AG09319 (cell line): ENCODE measurements at regions not wholly inside any gene's neighbourhood (a gene's known extent, or its start where the extent isn't known, plus 50 kb on each side); places are given as distances from the start of the nearest gene placed in this dataset.

Experiments
- DNase-seq: peaks from one replicate; pipeline ENCODE4 v3.0.0-alpha.2; 2010; ENCODE audit warnings: low read depth; ENCODE audit errors: extremely low read depth
- TF ChIP-seq, protein P1 (sequence below): IDR thresholded peaks from 2 replicates; pipeline ENCODE4 v1.5.1; 2011; ENCODE audit warnings: low read depth, mild to moderate bottlenecking, inconsistent platforms, low read length, moderate library complexity

DNA sequence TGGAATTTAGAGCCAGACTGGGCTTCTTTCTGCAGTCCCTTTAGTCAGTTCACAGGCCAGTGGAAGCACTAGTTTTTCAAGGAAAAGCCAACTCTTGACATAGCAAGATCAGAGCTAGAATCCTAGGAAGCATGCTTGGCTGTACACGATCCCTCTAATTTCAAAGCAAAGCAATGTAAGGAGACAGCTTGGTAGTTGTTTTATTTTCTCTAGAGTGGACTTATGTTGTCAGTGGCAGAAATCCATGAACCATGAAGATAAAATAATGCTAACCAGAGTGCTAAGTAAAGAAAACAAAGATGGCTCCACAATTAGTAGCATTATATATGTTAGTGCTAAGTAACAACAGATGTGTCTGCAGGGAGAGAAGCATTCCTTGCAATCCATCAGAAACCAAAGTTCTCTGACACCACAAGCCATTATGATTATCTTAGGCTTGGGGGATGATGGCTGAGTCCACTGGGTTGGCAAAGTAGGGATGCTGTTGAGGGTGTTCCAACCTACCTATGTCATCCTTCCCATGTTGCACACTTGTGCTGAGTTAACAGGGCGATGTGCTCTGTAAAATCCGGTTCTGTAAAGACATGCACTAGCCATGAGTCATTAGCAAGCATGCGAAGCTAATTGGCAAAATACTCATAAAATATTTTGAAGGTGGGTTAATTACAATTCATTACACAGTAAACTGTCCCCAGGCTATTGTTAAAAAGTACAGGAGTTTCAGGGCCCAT lies 115.2 kb downstream of the BMP2 start:
- peak; percentile 29 for DNase-seq
- TF ChIP-seq, protein P1, sequence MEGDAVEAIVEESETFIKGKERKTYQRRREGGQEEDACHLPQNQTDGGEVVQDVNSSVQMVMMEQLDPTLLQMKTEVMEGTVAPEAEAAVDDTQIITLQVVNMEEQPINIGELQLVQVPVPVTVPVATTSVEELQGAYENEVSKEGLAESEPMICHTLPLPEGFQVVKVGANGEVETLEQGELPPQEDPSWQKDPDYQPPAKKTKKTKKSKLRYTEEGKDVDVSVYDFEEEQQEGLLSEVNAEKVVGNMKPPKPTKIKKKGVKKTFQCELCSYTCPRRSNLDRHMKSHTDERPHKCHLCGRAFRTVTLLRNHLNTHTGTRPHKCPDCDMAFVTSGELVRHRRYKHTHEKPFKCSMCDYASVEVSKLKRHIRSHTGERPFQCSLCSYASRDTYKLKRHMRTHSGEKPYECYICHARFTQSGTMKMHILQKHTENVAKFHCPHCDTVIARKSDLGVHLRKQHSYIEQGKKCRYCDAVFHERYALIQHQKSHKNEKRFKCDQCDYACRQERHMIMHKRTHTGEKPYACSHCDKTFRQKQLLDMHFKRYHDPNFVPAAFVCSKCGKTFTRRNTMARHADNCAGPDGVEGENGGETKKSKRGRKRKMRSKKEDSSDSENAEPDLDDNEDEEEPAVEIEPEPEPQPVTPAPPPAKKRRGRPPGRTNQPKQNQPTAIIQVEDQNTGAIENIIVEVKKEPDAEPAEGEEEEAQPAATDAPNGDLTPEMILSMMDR = no peak

DNA sequence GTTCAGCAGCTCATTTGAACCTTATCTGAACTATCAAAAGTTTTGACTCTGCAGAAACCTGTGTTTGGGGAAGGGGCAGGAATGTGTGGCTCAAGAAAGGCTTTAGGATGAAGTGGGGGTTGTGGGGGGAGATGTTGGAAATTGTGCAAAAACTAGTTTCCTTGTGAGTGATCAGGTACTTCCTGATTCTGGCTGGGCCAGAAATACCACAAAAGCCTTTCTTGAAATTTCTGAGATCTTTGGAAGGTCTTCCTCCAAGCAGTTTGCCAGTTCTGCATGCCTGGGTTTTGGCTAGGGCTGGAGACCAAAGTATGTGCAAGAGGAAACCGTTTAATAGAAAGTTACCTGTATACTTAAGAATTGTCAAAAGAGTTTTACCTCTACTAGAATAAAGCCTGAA lies 116.6 kb downstream of the BMP2 start:
- no peak for DNase-seq
- TF ChIP-seq, protein P1 = no peak

DNA sequence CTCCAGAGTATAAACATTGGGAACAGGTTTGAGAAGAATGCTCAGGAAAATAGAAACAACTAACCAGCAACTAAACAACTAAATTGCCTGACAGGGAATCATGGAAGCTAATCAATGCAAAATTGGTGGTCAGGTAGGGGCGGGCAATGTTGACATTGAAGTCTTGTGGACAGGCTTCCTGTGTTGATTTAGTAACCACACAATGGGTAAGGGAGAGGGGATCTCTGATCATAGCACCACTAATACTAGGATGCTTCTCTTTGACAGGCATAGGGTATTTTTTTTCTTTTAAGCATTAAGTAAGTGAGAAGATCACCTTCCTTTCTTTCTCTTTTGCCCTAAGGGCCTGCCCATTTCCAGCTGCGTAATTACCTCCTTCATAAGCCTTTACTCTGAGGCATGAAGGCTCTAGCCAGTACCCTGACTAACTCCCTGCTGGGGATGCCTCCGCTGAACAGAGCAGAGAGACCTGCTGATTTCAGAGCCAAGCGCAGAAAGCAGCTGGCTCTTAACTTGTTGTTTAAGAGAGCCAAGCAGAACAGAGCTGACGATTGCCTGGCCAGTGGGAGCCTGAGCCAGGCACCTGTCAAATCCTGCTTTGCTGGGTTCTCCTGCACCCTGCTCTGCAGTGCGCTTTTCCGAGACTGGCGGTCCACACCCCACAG lies 118.7 kb downstream of the BMP2 start:
- TF ChIP-seq, protein P1 = no peak
- no peak for DNase-seq

DNA sequence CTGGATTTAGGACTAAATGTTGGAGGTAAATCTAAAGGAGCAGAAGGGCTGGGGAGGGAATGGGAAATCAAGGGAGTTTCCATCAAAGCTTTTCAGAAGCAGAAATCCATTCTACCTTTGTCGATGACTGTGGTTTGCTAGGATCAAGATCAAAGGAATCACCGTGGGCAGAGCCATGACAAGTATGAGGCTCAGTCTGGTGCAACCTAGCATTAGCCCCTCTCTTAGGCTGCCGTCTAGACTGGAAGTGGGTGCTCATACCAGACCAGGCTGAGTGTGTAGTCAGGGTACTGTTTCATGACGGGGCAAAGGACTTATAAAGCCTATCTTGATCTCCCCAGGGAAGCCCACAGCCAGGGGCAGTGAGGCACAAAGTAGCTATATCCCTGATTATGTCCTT lies 120.5 kb downstream of the BMP2 start:
- TF ChIP-seq, protein P1 = no peak
- DNase-seq = no peak

DNA sequence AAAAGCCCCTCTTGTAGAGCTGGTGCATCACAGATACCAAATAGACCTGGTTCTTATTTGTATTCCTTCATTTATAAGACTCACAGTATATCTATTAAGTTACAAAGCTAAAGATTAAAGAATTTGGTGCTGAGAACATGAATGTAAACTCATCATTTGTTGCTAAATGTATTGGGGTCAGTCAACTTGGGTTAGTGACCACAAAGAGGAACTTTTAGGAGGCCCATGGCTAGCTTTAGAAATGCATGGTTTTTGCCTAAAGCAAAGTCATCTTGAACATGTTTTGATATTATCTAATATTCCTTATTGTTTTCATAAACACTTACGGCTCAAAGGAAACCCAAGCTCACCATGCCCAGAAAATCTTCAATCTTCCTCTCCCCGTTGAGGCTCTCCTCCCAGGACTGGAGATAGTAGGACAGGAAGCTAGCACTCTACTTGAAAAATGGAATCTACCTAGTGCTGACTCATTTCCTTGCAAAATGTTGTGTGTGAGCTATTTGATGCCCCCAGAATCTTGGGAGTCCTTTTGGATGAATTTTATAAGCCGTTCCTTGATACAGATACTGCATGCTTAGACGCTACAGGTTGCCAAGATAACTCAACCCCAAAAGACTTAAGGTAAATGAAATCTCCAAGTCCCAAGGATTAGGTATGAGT lies 121.4 kb downstream of the BMP2 start:
- DNase-seq = no peak
- TF ChIP-seq, protein P1 = no peak

DNA sequence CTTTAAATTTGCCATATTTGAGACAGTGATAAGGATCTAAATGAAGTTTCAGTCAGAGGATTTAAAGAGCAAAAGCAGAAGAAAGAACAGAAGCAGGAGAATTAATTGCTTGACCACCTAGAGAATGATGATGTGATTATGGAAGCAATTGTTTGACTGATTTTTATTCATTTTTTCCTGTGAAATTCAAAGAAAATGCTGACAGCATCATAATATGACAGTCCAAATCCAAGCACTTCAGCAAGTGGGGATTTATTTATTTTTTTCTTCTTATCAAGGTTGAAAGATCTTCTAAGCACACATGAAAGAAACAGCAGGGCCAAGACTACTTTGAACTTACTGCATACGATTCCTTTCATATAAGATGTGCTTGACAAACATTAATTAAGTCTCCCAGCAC lies 125.2 kb downstream of the BMP2 start:
- DNase-seq = no peak
- TF ChIP-seq, protein P1 = no peak

DNA sequence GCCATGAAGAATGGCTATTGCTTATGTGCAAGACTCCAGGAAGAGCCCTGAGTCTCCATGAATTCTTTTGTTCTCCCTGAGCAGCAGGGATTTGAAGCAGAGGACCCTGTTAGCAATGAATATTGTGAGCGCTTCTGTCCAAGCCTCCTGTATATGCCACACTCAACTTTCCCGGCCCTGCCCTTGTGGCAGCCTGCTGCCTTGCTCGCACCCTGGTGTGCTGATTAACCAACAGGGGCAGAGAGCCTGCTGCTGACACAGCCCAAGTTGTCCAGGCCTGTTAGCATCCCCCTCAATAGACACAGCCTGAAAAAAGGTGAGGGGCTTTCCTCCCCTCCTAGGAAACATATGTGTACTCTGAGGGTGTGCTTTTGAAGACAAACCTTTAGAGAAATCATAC lies 131.4 kb downstream of the BMP2 start:
- DNase-seq = no peak
- TF ChIP-seq, protein P1 = no peak
